H1 (cell line): ENCODE measurements at regions not wholly inside any gene's neighbourhood (a gene's known extent, or its start where the extent isn't known, plus 50 kb on each side); places are given as distances from the start of the nearest gene placed in this dataset.

ENCODE experiments used
- CTCF ChIA-PET: fragments of 300-600 bp; sonication (Branson Sonifier 250); formaldehyde crosslinking; loops from one replicate; lab custom pipeline; 2021; ENCODE audit not compliant: partially characterized antibody; lab: Charles Lee
- POLR2A ChIA-PET: fragments of 300-600 bp; sonication (Branson Sonifier 250); formaldehyde crosslinking; loops from one replicate; lab custom pipeline; 2021; ENCODE audit warnings: inconsistent platforms; ENCODE audit not compliant: partially characterized antibody; lab: Charles Lee
- DNase-seq, 2 experiments: peaks; one replicate each; pipeline versions ENCODE4 v3.0.0 to v3.0.0-alpha.2; 2010 to 2022; ENCODE audit warnings: low spot score in 2 of 2, low read depth in 1 of 2, mixed read lengths in 1 of 2
- FAIRE-seq: peaks from 2 replicates; lab custom pipeline; 2011; peaks lifted over from hg19 to GRCh38; lab: Jason Lieb, UNC
- H2AFZ ChIP-seq: 2 replicates; pipeline ENCODE4 v1.8.1; 2012; ENCODE audit warnings: low read length, inconsistent platforms
- H2AK5ac ChIP-seq: 2 replicates; pipeline ENCODE4 v1.6.1; 2013; ENCODE audit warnings: low read depth, low read length
- H2BK120ac ChIP-seq: replicated peaks from 2 replicates; pipeline ENCODE3; 2013; ENCODE audit warnings: low read depth, low read length, inconsistent platforms
- H2BK12ac ChIP-seq: 2 replicates; pipeline ENCODE4 v1.6.1; 2013; ENCODE audit warnings: low read depth, low read length
- H2BK15ac ChIP-seq: 2 replicates; pipeline ENCODE4 v1.6.1; 2013; ENCODE audit warnings: low read length
- H2BK20ac ChIP-seq: 2 replicates; pipeline ENCODE4 v1.6.1; 2013; ENCODE audit warnings: low read length
- H2BK5ac ChIP-seq: 2 replicates; pipeline ENCODE4 v1.6.1; 2013; ENCODE audit warnings: low read depth, low read length
- H3K14ac ChIP-seq: 2 replicates; pipeline ENCODE4 v1.6.1; 2013; ENCODE audit warnings: inconsistent platforms; ENCODE audit not compliant: insufficient read length
- H3K18ac ChIP-seq: 2 replicates; pipeline ENCODE4 v1.6.1; 2013; ENCODE audit warnings: low read length; ENCODE audit errors: extremely low read depth
- H3K23ac ChIP-seq: 2 replicates; pipeline ENCODE4 v1.6.1; 2013; ENCODE audit warnings: inconsistent platforms; ENCODE audit not compliant: insufficient read length
- H3K23me2 ChIP-seq: 2 replicates; pipeline ENCODE4 v1.6.1; 2013; ENCODE audit warnings: low read depth, low read length
- H3K27ac ChIP-seq: 2 replicates; pipeline ENCODE4 v1.6.1; 2011; ENCODE audit warnings: low read depth, low read length, inconsistent platforms
- H3K27me3 ChIP-seq, 4 experiments: replicated peaks in 1 of 4; 1 replicate in 1 of 4; 2 replicates in 3 of 4; pipeline versions ENCODE4 v1.6.1 to v1.8.1; 2011 to 2013; ENCODE audit warnings: low read length in 3 of 4, mild to moderate bottlenecking in 3 of 4, inconsistent platforms in 2 of 4, mixed read lengths in 2 of 4, moderate library complexity in 1 of 4; ENCODE audit not compliant: control insufficient read depth in 3 of 4, insufficient read depth in 3 of 4; ENCODE audit errors: extremely low read depth in 1 of 4
- H3K36me3 ChIP-seq, 4 experiments: 2 replicates each; pipeline versions ENCODE4 v1.6.1 to v1.8.1; 2011 to 2013; ENCODE audit warnings: mild to moderate bottlenecking in 4 of 4, low read length in 3 of 4, moderate library complexity in 2 of 4, control low read depth in 1 of 4, inconsistent platforms in 1 of 4; ENCODE audit not compliant: insufficient read depth in 4 of 4, control insufficient read depth in 2 of 4
- H3K4ac ChIP-seq: replicated peaks from 2 replicates; pipeline ENCODE3; 2013; ENCODE audit warnings: low read length, low read depth, mixed read lengths, inconsistent platforms; ENCODE audit not compliant: insufficient read length
- H3K4me1 ChIP-seq, 4 experiments: replicated peaks in 1 of 4; 1 replicate in 1 of 4; 2 replicates in 3 of 4; pipeline versions ENCODE4 v1.6.1 to v1.8.1; 2011 to 2013; ENCODE audit warnings: low read length in 3 of 4, inconsistent platforms in 2 of 4, mixed read lengths in 1 of 4; ENCODE audit not compliant: insufficient read depth in 4 of 4, control insufficient read depth in 3 of 4
- H3K4me2 ChIP-seq, 2 experiments: 2 replicates each; pipeline versions ENCODE4 v1.6.1 to v1.8.1; 2011 to 2013; ENCODE audit warnings: low read depth in 2 of 2, low read length in 2 of 2, control low read depth in 1 of 2, inconsistent platforms in 1 of 2, mild to moderate bottlenecking in 1 of 2; ENCODE audit not compliant: insufficient read depth in 1 of 2
- H3K4me3 ChIP-seq, 4 experiments: fragments of 200-600, 300-600 bp in 1 of 4; sonication (generic), shearing (Covaris generic), sonication (Bioruptor Twin) in 1 of 4; 2 replicates each; pipeline versions ENCODE4 v1.5.1 to v1.8.1; 2011 to 2016; ENCODE audit warnings: low read length in 4 of 4, low read depth in 3 of 4, control low read depth in 2 of 4, inconsistent platforms in 2 of 4, mild to moderate bottlenecking in 2 of 4, mixed read lengths in 1 of 4, moderate library complexity in 1 of 4; ENCODE audit not compliant: insufficient read depth in 2 of 4; ENCODE audit errors: extremely low read depth in 1 of 4
- H3K56ac ChIP-seq: replicated peaks from 2 replicates; pipeline ENCODE3; 2013; ENCODE audit warnings: low read depth, mild to moderate bottlenecking, mixed read lengths, low read length, inconsistent platforms; ENCODE audit not compliant: insufficient read length
- H3K79me1 ChIP-seq: 2 replicates; pipeline ENCODE4 v1.6.1; 2013; ENCODE audit warnings: low read depth, low read length, control low read depth
- H3K79me2 ChIP-seq, 2 experiments: 2 replicates each; pipeline versions ENCODE4 v1.6.1 to v1.8.1; 2012 to 2013; ENCODE audit warnings: low read length in 2 of 2, mild to moderate bottlenecking in 2 of 2, inconsistent platforms in 1 of 2; ENCODE audit not compliant: insufficient read depth in 2 of 2, control insufficient read depth in 1 of 2
- H3K9ac ChIP-seq, 4 experiments: replicated peaks in 1 of 4; 1 replicate in 1 of 4; 2 replicates in 3 of 4; pipeline versions ENCODE4 v1.6.1 to v1.8.1; 2011 to 2013; ENCODE audit warnings: low read depth in 3 of 4, low read length in 3 of 4, control low read depth in 2 of 4, mild to moderate bottlenecking in 2 of 4, moderate library complexity in 2 of 4, inconsistent platforms in 1 of 4; ENCODE audit errors: extremely low read depth in 1 of 4
- H3K9me3 ChIP-seq, 2 experiments: 2 replicates each; pipeline versions ENCODE4 v1.6.1 to v1.8.1; 2012 to 2013; ENCODE audit warnings: mild to moderate bottlenecking in 2 of 2, moderate library complexity in 2 of 2, control low read depth in 1 of 2, inconsistent platforms in 1 of 2, low read depth in 1 of 2, low read length in 1 of 2, mixed read lengths in 1 of 2; ENCODE audit not compliant: insufficient read depth in 2 of 2
- H4K20me1 ChIP-seq, 2 experiments: replicated peaks in 1 of 2; 2 replicates each; pipeline versions ENCODE3 to v1.8.1; 2011 to 2013; ENCODE audit warnings: inconsistent platforms in 2 of 2, low read length in 2 of 2, mild to moderate bottlenecking in 1 of 2; ENCODE audit not compliant: insufficient read depth in 2 of 2, control insufficient read depth in 1 of 2
- H4K5ac ChIP-seq: 2 replicates; pipeline ENCODE4 v1.6.1; 2013; ENCODE audit warnings: low read length, low read depth, mixed read lengths, inconsistent platforms; ENCODE audit not compliant: insufficient read length
- H4K8ac ChIP-seq: 2 replicates; pipeline ENCODE4 v1.8.0; 2013; ENCODE audit warnings: mild to moderate bottlenecking, moderate library complexity, low read length, inconsistent platforms; ENCODE audit not compliant: insufficient read depth; ENCODE audit errors: extremely low read depth
- H4K91ac ChIP-seq: replicated peaks from 2 replicates; pipeline ENCODE3; 2013; ENCODE audit warnings: low read length, mixed read lengths, inconsistent platforms; ENCODE audit not compliant: insufficient read length
- CEBPB ChIP-seq: IDR thresholded peaks from 2 replicates; pipeline ENCODE4 v1.6.1; 2012; ENCODE audit warnings: low read depth, low read length
- SUZ12 ChIP-seq: fragments of 200-600 bp; sonication (generic); IDR thresholded peaks from 2 replicates; pipeline ENCODE4 v1.6.1; 2012; ENCODE audit warnings: mild to moderate bottlenecking, inconsistent platforms, low read length, moderate library complexity, mixed read lengths
- WGBS, 2 experiments: shearing (Covaris generic) in 1 of 2; methylation state at CpG; one replicate each; pipeline versions ENCODE4 v1.1.6 to v1.1.7; 2013 to 2015; ENCODE audit warnings: low lambda C conversion rate in 2 of 2, mixed read lengths in 2 of 2, inconsistent platforms in 1 of 2, low coverage in 1 of 2, missing lambda C conversion rate in 1 of 2; ENCODE audit not compliant: insufficient replicate concordance in 2 of 2, insufficient coverage in 1 of 2, insufficient read length in 1 of 2; ENCODE audit errors: extremely low coverage in 1 of 2, missing lambda C conversion rate in 1 of 2; 5-methylcytosine and 5-hydroxymethylcytosine counted together

DNA sequence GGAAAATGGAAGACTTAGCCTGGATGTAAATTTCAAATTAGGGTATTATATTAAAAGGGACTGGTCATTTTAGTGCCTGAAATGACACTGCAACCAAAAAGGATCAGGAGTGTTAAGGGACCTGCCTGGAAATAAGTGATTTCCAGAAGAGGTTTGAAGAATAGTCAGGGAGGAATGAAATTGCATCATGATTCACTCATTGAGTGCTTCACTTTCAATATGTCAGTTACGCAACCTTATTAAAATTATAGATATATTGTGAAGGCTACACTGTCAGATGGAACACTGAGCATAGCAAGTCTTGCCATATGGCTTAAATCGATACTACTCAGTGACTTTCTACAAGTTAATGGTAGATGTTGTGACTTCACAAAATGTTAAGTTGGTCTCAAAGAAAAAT is 275.2 kb upstream of the DPYD start:
- Histone ChIP-seq H3K79me2 (no peaks in the 10 kb centered on the region), H3K9me3 (no peaks in the 10 kb centered on the region), H3K27me3 (no peaks in the 10 kb centered on the region), H2BK20ac (no peak overlapping the region), H3K79me1 (no peaks in the 10 kb centered on the region), H3K4me3 (no peak overlapping the region), H3K23ac (no peak overlapping the region), H4K5ac (no peak overlapping the region), H4K8ac (no peak overlapping the region), H3K4ac (no peak overlapping the region), H3K27ac (no peak overlapping the region), H2BK120ac (no peak overlapping the region), H2BK5ac (no peak overlapping the region), H2AFZ (no peak overlapping the region), H3K36me3 (no peaks in the 10 kb centered on the region)
- ChIA-PET POLR2A (no interaction called here), CTCF (interaction anchor here (1.2 kb wide), 1 partner anchor 109 kb away, joined by 4 read pairs; no protein-coding TSS in a partner anchor)
- FAIRE-seq, result no peak
- 98% methylated on average over 2 of the region's 2 CpGs; no CpG with 5 or more reads in 1 of the 2 experiments for WGBS, 2 experiments
- TF ChIP-seq SUZ12 (no peak), CEBPB (peak; percentile 3; the same call in 1 of the 2 replicates)
- TF ChIP-seq, all 59 proteins: peak for 1
- no peak overlapping the region for H3K56ac ChIP-seq
- DNase-seq, result no peak
- H4K91ac ChIP-seq, result no peak overlapping the region
- H3K23me2 ChIP-seq, result no peaks in the 10 kb centered on the region
- no peak overlapping the region for H3K14ac ChIP-seq
- H3K18ac ChIP-seq, result no peak overlapping the region
- H3K4me1 ChIP-seq, result no peaks in the 10 kb centered on the region
- H3K9ac ChIP-seq, result no peak overlapping the region
- no peak overlapping the region for H2BK12ac ChIP-seq
- H3K4me2 ChIP-seq, result no peak overlapping the region
- H4K20me1 ChIP-seq, result no peaks in the 10 kb centered on the region
- H2AK5ac ChIP-seq, result no peak overlapping the region
- no peak overlapping the region for H2BK15ac ChIP-seq
